Activated CD8-positive, alpha-beta T cell treated with anti-CD3 and anti-CD28 coated beads for 36 hours (primary cell): ENCODE measurements at regions not wholly inside any gene's neighbourhood (a gene's known extent, or its start where the extent isn't known, plus 50 kb on each side); places are given as distances from the start of the nearest gene placed in this dataset.

ENCODE experiments used
- ATAC-seq: fragments of 200-7000 bp; cut with Tn5 transposase; one replicate; pipeline ENCODE4 v1.10.0; 2021; ENCODE audit warnings: mild to moderate bottlenecking, moderate library complexity
- CTCF ChIA-PET: fragments of 350-600 bp; sonication (Branson Sonifier 250); formaldehyde crosslinking; loops from one replicate; lab custom pipeline; 2021; ENCODE audit warnings: antibody characterized with exemption; lab: Charles Lee
- POLR2A ChIA-PET: fragments of 350-600 bp; sonication (Branson Sonifier 250); formaldehyde crosslinking; loops from one replicate; lab custom pipeline; 2021; ENCODE audit warnings: antibody characterized with exemption; lab: Charles Lee
- DNase-seq: peaks from one replicate; pipeline ENCODE4 v3.0.0-alpha.2; 2020
- H3K27ac Mint-ChIP-seq: one replicate; pipeline ENCODE4 v1.8.0; 2021; ENCODE audit warnings: mild to moderate bottlenecking, mixed read lengths
- H3K27me3 Mint-ChIP-seq: one replicate; pipeline ENCODE4 v1.8.0; 2021; ENCODE audit warnings: mixed read lengths
- H3K36me3 Mint-ChIP-seq: one replicate; pipeline ENCODE4 v1.8.0; 2021; ENCODE audit warnings: low read depth, mixed read lengths
- H3K4me1 Mint-ChIP-seq: one replicate; pipeline ENCODE4 v1.8.0; 2021; ENCODE audit warnings: low read depth, mixed read lengths
- H3K4me3 Mint-ChIP-seq: one replicate; pipeline ENCODE4 v1.8.0; 2021; ENCODE audit warnings: mild to moderate bottlenecking, moderate library complexity, mixed read lengths
- H3K9me3 Mint-ChIP-seq: one replicate; pipeline ENCODE4 v1.8.0; 2021; ENCODE audit warnings: mixed read lengths
- CTCF ChIP-seq: fragments of 200-600 bp; IDR thresholded peaks from one replicate; pipeline ENCODE4 v1.8.0; 2022; ENCODE audit warnings: antibody characterized with exemption, mild to moderate bottlenecking
- intact Hi-C: fragments of 100-400 bp; cut with micrococcal nuclease; formaldehyde crosslinking; loops from one replicate; pipeline ENCODE4 v1.10.0; 2022

DNA sequence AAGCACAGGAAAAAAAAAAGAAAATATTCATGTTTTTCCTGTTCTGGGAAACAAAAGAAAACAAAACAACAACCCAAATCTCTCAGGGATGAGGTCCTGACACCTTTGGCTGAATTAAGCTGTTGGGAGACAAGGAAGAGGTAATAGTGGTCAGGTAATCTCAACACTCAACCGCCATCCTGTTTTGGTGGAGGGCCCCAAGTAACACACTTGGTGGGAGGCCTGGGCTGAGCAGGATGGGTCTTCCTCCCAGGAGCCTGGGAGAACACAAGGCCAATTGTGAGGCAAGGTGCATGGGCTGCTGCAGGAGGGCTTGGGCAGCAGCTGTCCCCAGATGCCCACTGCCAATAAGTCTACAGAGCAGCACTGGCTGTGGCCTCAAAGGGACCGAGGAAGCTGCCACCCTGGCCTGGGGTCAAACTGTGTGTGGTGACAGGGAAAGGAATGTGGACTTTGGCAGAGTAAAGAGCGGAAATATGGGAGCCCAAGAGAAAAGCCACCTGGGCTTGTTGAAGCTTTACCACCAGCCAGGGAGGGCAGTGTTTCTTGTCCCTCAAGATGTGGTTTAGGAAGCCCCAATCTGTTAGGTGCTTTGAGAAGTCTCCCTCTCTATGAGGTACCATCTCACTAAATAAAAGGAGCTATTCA, 93.5 kb upstream of the SLC25A13 start:
- intact Hi-C loops: loop anchor here (5.0 kb wide), 1 partner anchor 612 kb away; no protein-coding TSS in a partner anchor
- POLR2A ChIA-PET: no interaction called here
- no peak overlapping the region for H3K27ac Mint-ChIP-seq
- no peak overlapping the region for H3K4me3 Mint-ChIP-seq
- no peaks in the 10 kb centered on the region for H3K4me1 Mint-ChIP-seq
- CTCF ChIA-PET: interaction anchor here (0.7 to 1.1 kb wide), 2 partner anchors 563 to 611 kb away, joined by 3 to 4 read pairs; no protein-coding TSS in a partner anchor
- H3K27me3 Mint-ChIP-seq: peaks cover 7% of the 10 kb centered on the region
- ATAC-seq (no peak), DNase-seq (no peak)
- no peaks in the 10 kb centered on the region for H3K9me3 Mint-ChIP-seq
- no peaks in the 10 kb centered on the region for H3K36me3 Mint-ChIP-seq
- TF ChIP-seq CTCF: peak; percentile 31

GRCh38 chr7:96414931-96415292, 93.0 kb upstream of the SLC25A13 start:
- ChIA-PET CTCF (interaction anchor here (0.7 kb wide), 1 partner anchor 564 kb away, joined by 3 read pairs; no protein-coding TSS in a partner anchor), POLR2A (no interaction called here)
- Mint-ChIP-seq H3K9me3 (no peaks in the 10 kb centered on the region), H3K27me3 (peaks cover 7% of the 10 kb centered on the region), H3K4me1 (no peaks in the 10 kb centered on the region), H3K4me3 (no peak overlapping the region), H3K27ac (no peak overlapping the region), H3K36me3 (no peaks in the 10 kb centered on the region)
- TF ChIP-seq CTCF: peak; percentile 62
- peak; percentile 62 for ATAC-seq
- intact Hi-C loops: loop anchor here (5.0 kb wide), 1 partner anchor 612 kb away; no protein-coding TSS in a partner anchor
- DNase-seq: peak; percentile 65

DNA sequence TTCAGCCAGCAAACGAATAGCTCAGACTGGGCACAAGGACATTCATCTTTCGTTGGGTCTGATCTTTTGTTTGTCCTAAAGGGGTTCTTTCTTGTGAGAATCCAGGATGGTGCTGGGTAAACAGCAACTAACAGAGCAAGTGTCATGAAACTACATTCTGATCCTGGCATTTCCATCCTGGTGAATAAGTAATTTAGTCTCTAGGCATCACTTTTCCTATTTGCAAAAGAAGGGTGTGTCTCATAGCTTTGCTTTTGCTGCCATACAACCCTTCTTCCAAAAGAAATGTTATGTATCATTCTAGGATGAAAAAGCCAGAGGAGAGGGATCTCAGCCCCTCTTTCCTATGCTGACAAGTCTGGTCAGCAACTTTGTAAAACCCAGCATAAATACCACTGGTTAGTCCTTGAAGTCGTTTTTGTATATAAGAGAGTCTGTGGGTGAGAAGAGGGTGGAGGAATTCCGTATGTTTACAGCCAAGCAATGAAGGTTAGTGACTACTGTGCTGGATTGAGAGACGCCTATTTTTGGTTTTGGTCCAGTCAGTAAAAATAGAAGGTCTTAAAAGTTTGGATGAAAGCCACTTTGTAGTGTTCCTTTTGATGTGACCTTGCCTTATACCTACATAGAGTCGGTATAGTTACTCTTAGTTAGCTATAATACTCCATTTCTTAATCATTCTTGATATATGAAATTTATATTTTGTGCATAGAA, 88.4 kb upstream of the SLC25A13 start:
- peaks cover 3% of the 10 kb centered on the region for H3K27me3 Mint-ChIP-seq
- POLR2A ChIA-PET: no interaction called here
- TF ChIP-seq CTCF: no peak
- H3K4me1 Mint-ChIP-seq: no peaks in the 10 kb centered on the region
- H3K27ac Mint-ChIP-seq: no peak overlapping the region
- no peak for DNase-seq
- no peaks in the 10 kb centered on the region for H3K9me3 Mint-ChIP-seq
- H3K36me3 Mint-ChIP-seq: no peaks in the 10 kb centered on the region
- intact Hi-C loops: no loop called here
- CTCF ChIA-PET: no interaction called here
- H3K4me3 Mint-ChIP-seq: no peak overlapping the region
- ATAC-seq: no peak

DNA sequence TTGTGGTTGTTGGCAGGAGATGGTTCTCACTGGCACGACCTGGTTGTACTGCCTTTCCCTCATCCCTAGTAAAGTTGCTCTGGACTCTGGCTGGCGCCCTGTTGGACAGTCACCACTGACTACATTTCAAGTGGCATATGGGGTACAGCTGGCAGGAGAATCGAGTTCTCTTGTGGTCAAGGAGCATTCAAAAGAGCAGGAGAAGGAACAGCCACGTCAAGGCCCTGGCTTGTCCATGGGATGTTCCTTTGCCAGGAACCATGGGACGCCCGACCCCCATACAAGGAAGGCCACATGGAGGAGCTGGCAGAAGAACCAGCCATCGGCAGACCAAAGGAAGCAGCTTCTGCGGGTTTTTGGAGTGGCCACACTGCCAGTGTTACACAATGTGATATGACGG, 87.0 kb upstream of the SLC25A13 start:
- no peak for TF ChIP-seq CTCF
- H3K4me1 Mint-ChIP-seq: no peaks in the 10 kb centered on the region
- H3K4me3 Mint-ChIP-seq: no peak overlapping the region
- no peaks in the 10 kb centered on the region for H3K36me3 Mint-ChIP-seq
- POLR2A ChIA-PET: no interaction called here
- no peak for ATAC-seq
- no peaks in the 10 kb centered on the region for H3K9me3 Mint-ChIP-seq
- no peak for DNase-seq
- intact Hi-C loops: loop anchor here (10.0 kb wide), 1 partner anchor 494 kb away; no protein-coding TSS in a partner anchor
- H3K27ac Mint-ChIP-seq: no peak overlapping the region
- CTCF ChIA-PET: no interaction called here
- peaks cover 11% of the 10 kb centered on the region for H3K27me3 Mint-ChIP-seq

DNA sequence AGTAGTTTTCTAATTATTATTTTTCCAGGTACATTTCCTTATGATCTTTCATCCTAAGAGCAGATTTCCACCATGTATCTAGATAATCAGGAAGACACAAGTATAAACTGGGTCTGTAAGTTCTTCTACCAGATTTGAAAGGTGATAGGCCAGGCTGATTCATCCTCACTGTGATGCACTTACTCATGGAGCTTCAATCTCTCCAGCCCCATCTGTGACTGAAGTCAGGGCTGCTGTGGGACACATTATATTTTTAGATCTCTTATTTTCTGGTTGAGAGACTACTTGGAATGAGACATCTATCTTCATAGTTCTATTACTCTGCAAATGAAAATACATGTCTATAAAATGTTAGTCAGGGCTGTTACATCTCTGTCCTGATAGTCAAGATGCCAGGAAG, 85.5 kb upstream of the SLC25A13 start:
- Mint-ChIP-seq H3K4me3 (no peak overlapping the region), H3K9me3 (no peaks in the 10 kb centered on the region), H3K4me1 (no peaks in the 10 kb centered on the region), H3K36me3 (no peaks in the 10 kb centered on the region), H3K27ac (no peak overlapping the region), H3K27me3 (peaks cover 15% of the 10 kb centered on the region)
- ChIA-PET CTCF (no interaction called here), POLR2A (no interaction called here)
- intact Hi-C loops: loop anchor here (10.0 kb wide), 1 partner anchor 493 kb away; no protein-coding TSS in a partner anchor
- DNase-seq: no peak
- no peak for ATAC-seq
- TF ChIP-seq CTCF: no peak
